ENCODE measurements at regions not wholly inside any gene's neighbourhood (a gene's known extent, or its start where the extent isn't known, plus 50 kb on each side); places are given as distances from the start of the nearest gene placed in this dataset.
A peak's percentile ranks its signal among the peaks of the same experiment; 100 is the strongest.
"Not testable (repeated sequence)": the region's sequence is repeated elsewhere in the genome, so short reads cannot be mapped to it uniquely, and the experiment has no call there.

DNA sequence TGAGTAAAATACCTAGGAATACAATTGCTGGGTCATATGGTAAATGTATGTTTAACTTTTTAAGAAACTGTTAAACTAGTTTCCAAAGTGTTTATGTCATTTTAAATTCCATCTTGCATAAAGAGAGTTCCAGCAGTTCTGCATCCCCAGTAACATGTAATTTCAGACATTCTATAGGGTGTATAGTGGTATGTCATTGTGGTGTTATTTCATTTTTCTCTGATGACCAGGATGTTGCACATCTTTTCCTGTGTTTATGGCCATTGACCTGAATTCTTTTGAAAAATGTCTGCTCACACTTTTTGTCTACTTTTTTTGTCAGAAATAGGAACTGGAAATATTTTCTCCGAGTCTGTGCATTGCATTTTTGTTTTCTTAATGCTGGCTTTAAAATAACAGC, 128.9 kb downstream of the TMEM200A start:
- DNase-seq, result no peak

DNA sequence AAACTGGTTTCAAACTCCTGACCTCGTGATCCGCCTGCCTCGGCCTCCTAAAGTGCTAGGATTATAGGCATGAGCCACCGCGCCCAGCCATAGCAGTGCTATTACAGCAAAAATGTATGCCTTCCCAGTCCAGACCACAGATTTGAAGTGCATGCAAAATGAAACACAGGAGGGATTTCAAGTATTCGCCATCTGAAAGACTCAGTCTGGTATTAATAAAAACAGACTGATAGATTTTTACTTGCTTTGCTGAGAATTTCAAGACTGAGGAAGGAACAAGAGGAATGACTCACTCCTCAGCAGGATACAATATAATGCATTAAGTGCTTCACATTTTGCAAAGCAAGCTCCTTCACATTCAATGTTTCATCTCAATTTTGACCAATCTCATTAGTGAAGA, 134.9 kb downstream of the TMEM200A start:
- no peak for DNase-seq

DNA sequence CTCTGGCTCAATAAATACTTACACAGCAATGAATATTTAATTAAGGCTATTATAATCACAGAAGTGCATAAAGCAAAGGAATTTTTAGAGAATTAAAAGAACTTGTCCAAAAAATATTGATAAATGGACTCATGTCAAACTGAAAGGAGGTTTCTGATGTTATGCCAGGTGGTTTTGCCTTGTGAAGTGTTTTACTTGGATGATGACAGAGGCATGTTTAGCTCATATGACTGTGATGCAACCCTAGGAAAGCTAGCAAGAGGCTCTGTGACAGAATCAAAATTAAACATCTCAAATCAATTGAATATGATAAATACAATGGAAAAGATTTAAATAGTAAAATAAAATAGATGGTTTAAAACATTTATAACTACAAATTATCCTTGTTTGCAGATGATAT, 137.3 kb downstream of the TMEM200A start:
- peak in 2 of 3 donors; percentile 12 to 13 for DNase-seq

DNA sequence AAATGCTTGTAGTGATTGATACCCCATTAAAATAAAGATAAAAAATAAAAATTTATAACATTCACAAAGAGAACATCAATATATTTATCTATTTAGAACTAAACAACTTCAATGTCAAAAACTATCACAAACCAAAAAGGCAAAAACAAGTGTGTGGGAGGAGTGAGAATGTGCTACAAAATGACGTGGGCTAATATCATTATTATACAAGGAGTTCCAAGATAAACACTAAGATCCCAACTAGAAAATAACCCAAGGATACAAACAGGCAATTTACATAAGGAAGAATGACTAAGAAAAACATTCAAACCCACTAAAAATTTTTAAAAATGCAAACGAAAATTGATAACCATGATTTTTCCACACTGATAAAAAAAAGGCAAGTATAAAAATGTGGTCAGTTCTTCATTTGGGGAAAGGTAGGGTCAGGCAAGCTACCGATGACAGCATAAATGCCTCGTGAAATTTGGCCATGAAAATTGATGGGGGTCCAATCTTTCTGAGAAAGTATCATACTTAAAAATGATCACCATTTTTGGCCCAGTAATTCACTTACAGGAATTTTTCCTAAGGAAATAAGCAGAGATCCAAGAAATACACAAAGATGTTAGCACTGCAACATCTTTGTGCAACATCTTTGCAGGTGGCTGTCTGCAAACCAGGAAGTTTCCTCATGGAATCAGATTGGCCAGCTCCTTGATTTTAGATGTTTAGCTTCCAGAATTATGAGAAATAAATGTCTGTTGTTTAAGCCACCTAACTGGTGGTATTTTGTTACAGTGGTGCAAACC, 140.2 kb downstream of the TMEM200A start:
- no peak for DNase-seq

DNA sequence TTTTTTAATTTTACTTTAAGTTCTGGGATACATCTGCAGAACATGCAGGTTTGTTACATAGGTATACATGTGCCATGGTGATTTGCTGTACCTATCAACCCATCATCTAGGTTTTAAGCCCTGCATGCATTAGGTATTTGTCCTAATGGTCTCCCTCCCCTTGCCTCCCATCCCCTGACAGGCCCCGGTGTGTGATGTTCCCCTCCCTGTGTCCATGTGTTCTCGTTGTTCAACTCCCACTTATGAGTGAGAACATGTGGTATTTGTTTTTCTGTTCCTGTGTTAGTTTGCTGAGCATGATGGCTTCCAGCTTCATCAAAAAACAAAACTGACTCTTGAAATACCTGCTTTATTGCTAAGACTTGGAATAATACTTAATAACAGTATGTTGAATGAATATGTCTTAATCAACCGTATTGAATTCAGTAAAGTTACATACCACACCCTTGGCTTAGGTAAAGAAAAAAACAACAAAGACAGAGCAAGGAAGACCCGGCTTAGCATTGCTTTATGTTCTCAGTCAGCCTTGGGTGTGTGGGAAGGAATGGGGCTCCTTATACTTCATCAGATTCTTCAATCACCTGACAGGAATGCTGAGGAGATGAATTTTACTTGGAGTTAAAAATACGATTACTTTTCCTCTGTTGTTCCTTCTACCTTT, 141.3 kb downstream of the TMEM200A start:
- DNase-seq, result not testable (repeated sequence)

DNA sequence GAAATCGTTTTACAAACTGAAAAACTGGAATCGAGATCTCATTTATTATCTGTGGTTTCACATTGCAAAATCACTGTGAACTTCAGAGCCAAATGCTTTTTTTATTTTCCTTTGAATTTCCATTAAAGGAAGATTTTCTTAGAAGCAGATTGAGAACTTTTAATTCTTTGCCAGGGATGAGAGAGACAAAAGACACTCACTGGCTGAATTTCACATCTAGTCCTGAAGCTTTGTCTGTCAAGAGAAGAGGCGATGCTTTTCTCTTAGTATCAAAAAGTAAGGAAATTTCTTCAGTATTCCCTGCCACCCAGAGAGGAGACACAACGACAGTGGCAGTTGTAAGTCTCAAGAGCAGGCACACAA, 141.8 kb downstream of the TMEM200A start:
- no peak for DNase-seq

DNA sequence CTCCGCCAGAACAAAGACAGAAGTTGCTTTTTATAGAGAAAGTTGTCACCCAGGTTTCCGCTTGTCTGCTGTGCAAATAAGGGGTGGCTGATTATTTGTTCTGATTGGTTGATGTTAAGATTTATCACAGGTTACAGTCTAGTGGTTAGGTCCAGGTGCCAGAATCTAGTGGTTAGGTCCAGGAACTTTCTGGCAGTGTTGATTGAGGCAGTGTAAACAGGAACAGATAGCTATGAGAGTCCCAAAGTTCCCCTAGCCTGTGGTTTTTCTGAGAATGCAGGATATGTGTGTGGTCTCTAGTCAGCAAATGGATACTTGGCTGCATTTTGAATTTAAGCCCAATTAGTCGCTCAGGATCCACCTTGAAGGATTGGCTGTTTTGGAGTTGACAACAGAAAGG, 148.0 kb downstream of the TMEM200A start:
- DNase-seq, result no peak

DNA sequence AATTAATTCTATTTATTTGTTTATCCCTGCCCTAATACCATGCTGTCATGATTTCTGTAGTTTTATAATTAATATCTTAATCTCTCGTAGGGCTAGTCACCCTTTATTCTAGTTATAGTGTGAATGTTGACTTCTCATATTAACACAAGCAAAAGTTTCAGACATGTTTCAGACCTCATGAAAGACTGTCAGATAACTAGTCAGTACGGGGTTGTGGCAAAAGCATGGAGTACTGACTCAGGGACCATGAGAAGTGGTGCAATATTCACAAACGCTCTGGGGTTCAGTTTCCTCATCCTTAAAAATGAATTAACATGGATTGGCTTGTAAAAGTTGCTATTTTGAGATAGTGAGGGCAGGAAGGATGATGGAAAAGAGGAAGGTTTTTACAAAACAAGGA, 148.9 kb downstream of the TMEM200A start:
- DNase-seq, result no peak

DNA sequence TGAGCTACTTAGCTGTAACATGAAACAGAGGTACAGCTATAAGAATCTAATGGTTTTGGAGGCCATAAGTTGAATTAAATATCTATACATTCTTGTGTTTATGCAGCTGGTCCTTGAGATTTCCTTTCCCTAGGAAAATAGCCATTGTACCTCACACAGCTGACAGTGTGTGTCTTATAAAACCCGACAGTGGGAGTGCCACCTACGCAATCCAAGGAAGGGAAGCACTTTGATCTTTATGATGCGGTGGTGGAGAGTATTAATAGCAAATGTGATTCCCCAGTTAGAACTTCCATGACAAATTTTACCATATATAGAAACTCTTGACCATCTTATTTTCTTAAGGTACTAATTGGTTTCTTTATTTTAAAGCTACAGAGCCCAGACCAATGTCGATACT, 149.5 kb downstream of the TMEM200A start:
- DNase-seq, result no peak

DNA sequence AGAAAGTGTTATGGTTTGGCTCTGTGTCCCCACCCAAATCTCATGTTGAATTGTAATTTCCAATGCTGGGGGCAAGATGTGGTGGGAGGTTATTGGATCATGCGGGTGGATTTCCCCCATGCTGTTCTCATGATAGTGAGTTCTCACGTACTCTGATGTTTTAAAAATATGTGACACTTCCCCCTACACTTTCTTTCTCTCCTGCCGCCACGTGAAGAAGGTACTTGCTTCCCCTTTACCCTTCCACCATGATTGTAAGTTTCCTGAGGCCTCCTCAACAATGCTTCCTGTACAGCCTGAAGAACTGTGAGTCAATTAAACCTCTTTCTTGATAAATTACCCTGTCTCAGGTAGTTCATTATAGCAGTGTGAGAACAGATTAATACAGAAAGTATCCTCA, 150.8 kb downstream of the TMEM200A start:
- DNase-seq, result no peak

DNA sequence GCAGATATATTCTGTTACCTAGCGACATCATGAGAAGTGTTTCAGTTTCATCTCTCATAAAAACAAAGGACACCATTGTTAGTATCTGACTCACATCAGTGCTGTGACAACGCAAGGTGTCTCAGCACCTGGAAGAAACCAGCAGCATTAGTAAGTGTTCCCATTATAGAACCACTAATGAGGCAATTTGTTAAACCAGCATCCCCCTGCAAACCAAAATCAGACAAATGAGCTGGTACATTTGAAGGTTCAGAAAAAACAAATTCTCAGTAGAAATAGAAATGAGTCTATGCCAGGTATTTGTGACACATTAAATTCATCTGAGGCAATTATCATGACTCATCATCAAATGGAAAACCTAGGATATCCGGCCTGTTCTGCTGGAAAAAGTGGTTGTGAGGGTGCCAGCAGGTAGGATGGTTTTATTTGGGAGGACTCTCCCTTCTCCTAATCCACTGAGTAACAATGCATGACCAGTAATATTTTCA, 151.7 kb downstream of the TMEM200A start:
- DNase-seq, result no peak

DNA sequence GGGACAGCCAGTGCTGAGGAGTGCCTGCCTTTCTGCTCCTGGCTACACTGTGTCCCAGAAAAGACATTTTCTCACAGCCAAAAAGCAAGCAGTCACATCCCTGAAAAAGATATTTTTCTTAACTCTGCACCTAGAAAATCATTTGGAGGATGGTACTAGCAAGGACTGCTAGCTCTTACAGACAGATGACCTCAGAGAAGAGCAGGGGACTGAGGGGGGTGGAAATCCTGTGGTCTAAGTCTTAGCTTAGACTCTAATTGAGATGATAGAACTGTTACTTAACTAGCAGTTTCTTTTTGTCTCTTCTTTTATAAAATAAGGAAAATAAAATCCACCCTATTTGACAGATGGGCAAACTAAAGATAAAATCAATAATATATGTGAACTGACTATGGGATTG, 152.8 kb downstream of the TMEM200A start:
- no peak for DNase-seq

DNA sequence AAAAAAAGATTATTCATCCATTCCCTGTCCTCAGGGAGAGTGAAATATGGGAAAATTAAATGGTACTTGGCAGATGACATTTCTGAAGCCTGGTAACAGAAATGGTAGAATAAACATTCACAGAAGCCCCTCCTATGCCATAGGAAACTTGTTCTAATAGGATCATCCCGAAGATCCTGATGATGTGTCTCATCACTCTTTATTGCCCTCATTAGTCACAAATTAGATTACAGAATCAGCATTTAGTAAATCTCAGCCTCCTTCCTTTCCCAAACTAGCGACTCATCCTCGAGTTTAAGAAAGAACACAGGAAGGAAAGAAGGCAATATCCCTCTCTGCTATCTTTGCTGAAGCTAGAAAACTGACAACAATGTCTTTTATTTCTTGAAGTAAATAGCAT, 154.4 kb downstream of the TMEM200A start:
- DNase-seq, result no peak

DNA sequence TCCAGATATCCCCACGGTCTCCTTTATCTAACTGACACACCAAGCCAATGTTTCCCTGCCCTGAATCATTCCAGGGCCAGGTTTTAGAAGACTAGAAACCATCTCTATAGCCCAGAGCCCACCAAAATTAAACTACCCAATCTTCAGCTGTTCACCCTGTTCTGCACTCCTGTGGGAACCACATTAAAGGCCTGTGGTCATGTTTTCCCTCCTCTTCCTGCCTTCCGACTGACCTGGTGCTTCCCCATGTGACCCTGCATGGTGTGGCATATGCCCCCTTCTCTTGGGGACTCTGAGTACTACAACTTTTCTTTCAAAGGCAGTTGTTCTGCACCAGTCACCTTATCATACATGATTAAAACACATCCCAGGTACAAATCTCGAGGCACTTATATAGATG, 155.0 kb downstream of the TMEM200A start:
- DNase-seq, result no peak

DNA sequence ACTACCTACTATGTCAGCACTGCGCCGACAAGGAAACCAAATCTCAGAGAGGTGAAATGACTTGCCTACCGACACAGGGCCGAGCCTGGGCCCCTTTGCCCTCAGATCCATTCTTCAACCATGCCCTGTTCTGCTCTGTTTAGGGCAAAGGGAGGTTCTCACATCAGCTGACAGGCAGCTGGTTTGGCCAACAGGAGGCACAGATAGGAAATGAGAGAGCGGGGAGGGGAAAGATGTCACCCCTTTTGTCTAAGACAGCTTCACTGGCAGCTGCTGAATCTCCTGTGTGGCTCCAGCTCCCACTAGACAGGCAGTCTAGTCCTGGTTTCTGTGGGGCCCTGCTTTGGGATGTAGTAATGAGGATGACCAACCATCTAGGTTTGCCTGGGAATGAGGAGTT, 158.7 kb downstream of the TMEM200A start:
- DNase-seq, result no peak

DNA sequence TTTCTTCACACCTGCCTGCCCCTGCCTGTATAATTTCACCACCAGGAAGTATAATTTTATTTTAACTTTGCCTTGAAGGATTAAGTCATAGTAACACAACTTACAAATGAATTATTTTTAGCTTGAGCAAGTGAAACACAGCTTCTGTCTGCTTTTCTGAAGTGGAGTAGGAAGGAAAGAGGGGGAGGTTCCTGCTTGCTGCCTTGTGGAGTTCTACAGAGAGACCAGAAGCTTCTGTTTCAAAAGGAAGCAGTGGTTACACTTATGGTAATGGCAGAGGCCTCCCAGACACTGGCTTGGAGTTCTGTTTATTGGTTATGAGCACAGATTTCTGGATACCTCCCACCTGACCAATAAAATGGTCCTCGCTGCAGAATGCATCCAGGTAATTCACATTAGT, 159.6 kb downstream of the TMEM200A start:
- DNase-seq, result peak in 2 of 3 donors; percentile 7

DNA sequence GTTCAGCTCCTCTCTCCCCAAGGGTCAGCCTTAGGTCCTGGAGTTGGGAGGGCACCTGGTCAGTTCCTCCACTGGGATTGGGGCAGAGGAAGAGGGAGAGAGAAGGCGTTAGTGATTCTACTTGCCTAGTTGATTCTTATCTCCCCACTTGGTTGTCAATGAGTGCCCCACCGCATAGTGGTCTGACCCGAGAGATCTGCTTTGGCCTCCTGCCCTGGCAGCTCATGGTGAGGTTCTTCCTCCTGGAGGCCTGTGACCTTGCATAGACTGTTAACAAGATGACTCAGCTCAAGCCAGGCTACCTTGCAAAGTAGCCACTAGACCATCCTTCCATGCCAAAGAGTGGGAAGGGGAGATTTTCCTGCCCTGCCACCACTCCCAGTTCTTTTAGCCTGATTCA, 160.6 kb downstream of the TMEM200A start:
- DNase-seq, result no peak

DNA sequence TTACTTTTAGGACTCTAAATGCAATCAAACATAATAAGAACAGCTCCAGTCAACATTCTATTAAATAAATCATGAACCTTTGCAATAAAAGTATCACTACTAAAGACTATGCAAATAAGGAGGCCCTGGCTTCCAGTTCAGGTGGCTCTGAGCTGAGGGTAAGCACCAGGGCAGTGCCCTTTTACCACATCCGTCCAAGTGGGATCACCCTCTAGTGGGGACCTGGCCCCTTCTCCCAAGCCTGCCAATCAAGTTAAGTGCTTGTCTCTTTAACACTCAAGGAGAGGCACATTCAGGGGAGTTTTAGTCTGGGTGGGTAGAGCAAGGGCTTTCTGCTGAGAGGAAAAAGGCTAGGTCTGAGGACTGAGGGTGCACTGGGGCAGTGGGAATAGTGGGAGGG, 161.4 kb downstream of the TMEM200A start:
- no peak for DNase-seq

DNA sequence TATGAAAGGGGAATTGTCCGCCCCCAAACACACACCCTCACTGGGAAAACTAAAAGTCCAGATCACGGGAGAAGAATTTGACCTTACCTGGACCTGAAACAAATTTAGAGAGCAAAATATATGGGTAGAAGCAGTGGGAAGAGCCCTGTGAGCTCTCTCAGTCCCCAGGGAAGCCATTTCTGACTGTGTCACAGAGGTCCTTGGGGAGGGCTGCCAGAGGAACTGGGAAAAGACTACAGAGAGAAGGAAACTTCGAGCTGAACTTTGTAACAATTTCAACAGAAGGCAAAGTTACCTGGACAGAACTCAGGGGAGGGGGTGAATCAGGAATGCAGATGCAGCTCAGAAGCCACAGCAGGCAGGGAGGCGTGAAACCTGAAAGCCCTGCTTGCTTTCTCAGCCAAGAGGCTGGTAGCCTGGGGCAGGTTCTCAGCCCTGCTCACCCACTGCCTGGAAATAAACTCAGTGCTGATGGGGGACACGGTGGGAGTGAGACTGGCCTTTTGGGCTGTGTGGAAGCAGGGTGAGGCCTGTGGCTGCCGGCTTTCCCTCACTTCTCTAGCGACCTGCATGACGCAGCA, 163.8 kb downstream of the TMEM200A start:
- no peak for DNase-seq

DNA sequence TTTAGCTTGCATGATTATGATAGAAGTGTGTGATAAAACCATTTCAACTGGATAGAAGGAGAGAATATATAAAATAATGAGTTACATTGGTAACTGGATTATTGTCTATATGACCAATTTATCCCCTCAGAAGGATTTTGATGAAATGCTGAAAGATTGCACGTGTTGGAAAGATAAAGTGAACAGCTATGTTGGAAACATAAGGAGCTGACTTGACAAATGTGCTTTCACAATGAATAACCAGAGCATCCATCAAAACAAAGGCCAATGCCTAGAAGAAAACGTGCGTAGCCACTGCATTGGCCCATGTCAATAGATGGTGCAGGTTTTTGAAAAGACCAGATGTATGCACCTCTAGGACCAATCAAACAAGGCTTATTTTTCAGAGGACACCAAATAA, 168.8 kb downstream of the TMEM200A start:
- no peak for DNase-seq

DNA sequence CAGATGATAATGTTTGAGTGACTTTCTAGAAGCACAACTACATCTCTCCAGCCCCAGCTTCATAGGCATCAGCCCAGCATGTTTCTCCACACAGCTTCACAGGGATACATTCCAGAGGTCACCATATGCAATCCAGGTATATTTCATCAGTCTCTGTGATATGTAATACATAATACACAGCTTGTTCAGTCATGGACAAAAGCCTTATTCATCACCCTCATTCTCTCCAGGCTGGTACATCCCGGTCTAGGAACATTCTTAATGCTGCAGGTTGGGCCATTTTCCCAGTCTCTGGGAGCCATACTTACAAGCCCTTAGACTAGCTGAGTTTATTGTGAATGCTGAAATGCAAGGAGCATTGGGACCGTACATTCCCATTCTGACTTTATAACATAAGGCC, 169.4 kb downstream of the TMEM200A start:
- DNase-seq, result no peak

DNA sequence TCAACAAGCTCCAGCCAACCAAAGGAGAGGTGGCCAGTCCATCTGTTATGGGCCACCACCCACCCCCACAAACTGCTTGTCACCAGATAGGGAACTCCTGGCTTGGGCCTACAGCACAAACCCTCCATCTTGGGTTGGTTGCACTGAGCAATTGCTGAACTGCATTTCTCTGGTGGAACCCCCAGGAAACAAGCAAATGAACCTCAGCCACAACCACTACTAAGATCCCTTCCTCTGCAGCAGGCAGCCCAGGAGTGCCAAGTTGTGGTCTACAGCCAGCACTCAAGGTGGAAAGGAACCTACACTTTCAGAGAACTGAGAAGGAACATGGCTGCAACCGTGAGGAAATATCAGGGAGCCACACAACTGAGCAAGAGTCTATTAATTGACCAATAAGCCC, 171.6 kb downstream of the TMEM200A start:
- DNase-seq, result no peak

DNA sequence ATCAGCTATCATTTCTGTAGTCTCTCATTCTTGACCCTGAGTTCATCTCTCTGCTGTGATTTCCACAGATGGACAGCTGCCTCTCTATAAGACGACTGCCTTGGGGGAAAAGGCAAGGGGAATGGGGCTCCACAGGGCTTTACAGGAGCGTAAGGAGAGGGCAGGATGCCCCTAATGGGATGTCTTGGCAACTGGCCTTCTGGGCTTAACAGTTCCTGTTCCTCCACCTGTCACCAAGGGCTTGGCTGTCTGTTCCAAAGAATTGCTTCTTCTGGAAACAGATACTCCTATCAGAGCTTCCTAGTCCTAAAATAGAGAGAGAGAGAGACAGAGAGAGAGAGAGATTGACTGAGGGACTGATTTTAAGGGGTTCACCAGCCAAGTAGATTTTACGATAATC, 181.9 kb downstream of the TMEM200A start:
- DNase-seq, result no peak

DNA sequence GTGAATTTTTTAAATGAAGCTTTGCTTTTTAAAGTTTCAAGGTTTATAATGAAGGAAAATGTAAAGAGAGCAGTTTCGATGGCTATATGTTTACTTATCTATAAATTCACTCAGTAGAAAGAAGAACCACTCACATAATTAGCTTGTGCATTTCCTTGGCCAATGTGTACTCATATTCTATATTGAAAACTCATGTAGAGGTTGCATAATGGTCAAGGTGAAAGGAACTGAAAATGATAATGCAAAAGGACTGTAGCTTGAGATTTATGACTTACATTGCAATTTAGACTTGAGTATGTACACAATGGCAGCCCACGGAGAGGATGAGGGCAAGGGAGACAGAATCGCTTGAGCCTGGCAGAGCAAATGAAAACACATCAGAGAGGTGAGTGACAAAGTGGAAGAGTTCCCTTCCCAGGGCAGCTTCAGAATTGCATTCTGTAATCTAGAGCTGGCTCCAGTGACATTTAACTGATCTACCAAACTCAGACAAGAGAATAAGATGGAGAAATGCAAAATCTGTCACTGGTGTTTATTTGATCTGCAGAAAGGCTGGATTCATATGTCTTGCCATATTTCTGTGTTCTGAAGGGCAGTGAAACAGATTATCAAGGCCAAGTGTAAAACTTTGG, 191.8 kb downstream of the TMEM200A start:
- no peak for DNase-seq
